Adrenal gland (tissue), 9 donors: ENCODE measurements at regions not wholly inside any gene's neighbourhood (a gene's known extent, or its start where the extent isn't known, plus 50 kb on each side); places are given as distances from the start of the nearest gene placed in this dataset.

Source experiments
- DNase-seq, 7 donors: peaks; one replicate each; pipeline ENCODE4 v3.0.0-alpha.2; 2019 to 2020
- H3K27ac ChIP-seq, 5 donors: fragments of 200-600 bp; sonication (generic) in 4 of 5; 1 replicate in 3 of 5; 2 replicates in 2 of 5; pipeline versions ENCODE4 v1.5.1 to v1.8.0; 2016 to 2020; ENCODE audit warnings: mild to moderate bottlenecking in 1 of 5
- H3K27me3 ChIP-seq: fragments of 200-600 bp; 2 replicates; pipeline ENCODE4 v1.8.0; 2021
- H3K36me3 ChIP-seq, 2 donors: fragments of 200-600 bp; replicated peaks in 1 of 2; 1 replicate in 1 of 2; 2 replicates in 1 of 2; pipeline versions ENCODE4 v1.5.1 to v1.8.0; 2018 to 2022
- H3K4me1 ChIP-seq, 2 donors: fragments of 200-600 bp; replicated peaks in 1 of 2; 1 replicate in 1 of 2; 2 replicates in 1 of 2; pipeline versions ENCODE4 v1.5.1 to v1.8.0; 2018 to 2021
- H3K4me3 ChIP-seq, 4 donors: fragments of 200-600 bp; sonication (generic) in 3 of 4; one replicate each; pipeline ENCODE4 v1.5.1; 2016 to 2018
- H3K9me3 ChIP-seq, 3 donors: fragments of 200-600 bp; sonication (generic) in 1 of 3; replicated peaks in 1 of 3; 1 replicate in 2 of 3; 2 replicates in 1 of 3; pipeline versions ENCODE4 v1.5.1 to v1.8.0; 2016 to 2021
- POLR2A ChIP-seq, 2 donors: fragments of 450-650 bp; IDR thresholded peaks; one replicate each; pipeline ENCODE4 v1.6.1; 2017; ENCODE audit warnings: antibody characterized with exemption in 2 of 2, mild to moderate bottlenecking in 2 of 2, moderate library complexity in 1 of 2
- WGBS, 4 donors: extraction: QIAGEN DNeasy Blood & Tissue Kit in 2 of 4; methylation state at CpG; one replicate each; pipeline versions ENCODE4 v1.1.5 to v1.1.7; 2013 to 2017; 5-methylcytosine and 5-hydroxymethylcytosine counted together
- intact Hi-C, 2 donors: fragments of 100-400 bp; cut with DNase I; formaldehyde crosslinking; loops; one replicate each; pipeline versions ENCODE4 v1.14.1 to v1.15.0; 2022 to 2023
- TF ChIP-seq, protein P1 (sequence below), 6 experiments: fragments of 450-650 bp in 4 of 6; fragments of 200-600 bp in 2 of 6; sonication (generic) in 1 of 6; IDR thresholded peaks; 1 replicate in 5 of 6; 2 replicates in 1 of 6; pipeline versions ENCODE4 v1.5.1 to v1.8.0; 2016 to 2021; ENCODE audit warnings: antibody characterized with exemption in 6 of 6, mild to moderate bottlenecking in 2 of 6, moderate library complexity in 1 of 6
- donor health status: healthy with polysubstance abuse.
- donor health status: Bipolar disorder and iron deficiency.
- donor health status: DM: yes; HTN: yes; CAD: no.
- donor health status: DM: no; HTN: no; CAD: no.
- donor health status: DM: no; HTN: no; CAD: no.

DNA sequence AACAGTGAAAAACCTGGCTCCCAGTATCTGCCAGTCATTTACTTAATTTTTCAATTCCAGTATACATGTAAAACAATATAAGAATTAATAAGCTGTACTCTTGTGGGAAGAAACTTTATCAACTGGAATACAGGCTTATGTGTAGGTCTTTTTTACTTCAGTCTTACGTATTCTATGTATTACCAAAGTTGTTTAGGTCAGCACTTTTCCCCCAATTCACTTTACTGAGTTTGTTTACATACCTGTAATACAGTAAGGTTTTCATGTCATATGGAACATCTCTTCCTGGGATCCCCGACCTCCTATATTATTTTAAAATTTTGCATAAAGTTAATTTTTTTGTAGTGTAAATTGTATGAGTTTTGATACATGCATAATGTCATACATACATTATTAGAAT lies 181.8 kb upstream of the OLFM3 start:
- 78 to 92% (median 81%) methylated on average over 2 of the region's 2 CpGs for WGBS, 4 donors
- Histone ChIP-seq H3K9me3 (no peaks in the 10 kb centered on the region), H3K36me3 (no peaks in the 10 kb centered on the region), H3K4me3 (no peak overlapping the region), H3K27ac (no peak overlapping the region), H3K4me1 (no peaks in the 10 kb centered on the region), H3K27me3 (no peaks in the 10 kb centered on the region)
- no peak for DNase-seq
- TF ChIP-seq POLR2A (IDR thresholded peaks at IDR 0.05) = no peak
- TF ChIP-seq, protein P1, sequence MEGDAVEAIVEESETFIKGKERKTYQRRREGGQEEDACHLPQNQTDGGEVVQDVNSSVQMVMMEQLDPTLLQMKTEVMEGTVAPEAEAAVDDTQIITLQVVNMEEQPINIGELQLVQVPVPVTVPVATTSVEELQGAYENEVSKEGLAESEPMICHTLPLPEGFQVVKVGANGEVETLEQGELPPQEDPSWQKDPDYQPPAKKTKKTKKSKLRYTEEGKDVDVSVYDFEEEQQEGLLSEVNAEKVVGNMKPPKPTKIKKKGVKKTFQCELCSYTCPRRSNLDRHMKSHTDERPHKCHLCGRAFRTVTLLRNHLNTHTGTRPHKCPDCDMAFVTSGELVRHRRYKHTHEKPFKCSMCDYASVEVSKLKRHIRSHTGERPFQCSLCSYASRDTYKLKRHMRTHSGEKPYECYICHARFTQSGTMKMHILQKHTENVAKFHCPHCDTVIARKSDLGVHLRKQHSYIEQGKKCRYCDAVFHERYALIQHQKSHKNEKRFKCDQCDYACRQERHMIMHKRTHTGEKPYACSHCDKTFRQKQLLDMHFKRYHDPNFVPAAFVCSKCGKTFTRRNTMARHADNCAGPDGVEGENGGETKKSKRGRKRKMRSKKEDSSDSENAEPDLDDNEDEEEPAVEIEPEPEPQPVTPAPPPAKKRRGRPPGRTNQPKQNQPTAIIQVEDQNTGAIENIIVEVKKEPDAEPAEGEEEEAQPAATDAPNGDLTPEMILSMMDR (IDR thresholded peaks at IDR 0.05) = no peak
- intact Hi-C loops = no loop called here

DNA sequence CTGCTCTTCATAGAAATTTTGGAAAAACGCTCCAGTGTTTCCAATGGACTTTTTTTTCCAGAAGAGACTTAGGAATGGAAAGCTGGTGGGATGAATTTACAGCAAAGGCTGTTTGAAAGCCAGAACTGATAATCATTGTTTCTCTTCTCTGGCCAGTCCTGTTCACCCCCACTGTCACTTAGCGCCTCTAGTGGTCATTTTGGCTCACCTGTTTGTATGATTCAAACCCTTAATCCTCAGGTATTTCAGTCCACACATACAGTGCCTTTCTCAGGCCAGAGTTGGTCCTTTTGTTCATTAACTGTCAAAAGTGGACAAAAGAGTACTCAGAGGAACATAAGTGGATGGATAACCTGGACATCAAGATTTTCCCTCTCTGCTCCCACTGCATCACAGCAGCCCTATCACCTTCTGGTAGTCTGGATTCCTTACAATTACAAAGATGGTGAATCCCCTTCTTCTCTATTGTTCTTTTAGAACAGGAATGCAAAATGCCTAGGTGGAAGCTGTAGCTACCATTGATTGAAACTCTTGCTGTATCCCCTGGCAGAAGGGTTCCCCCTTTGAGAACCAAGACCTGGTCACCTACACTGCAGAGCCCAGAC lies 177.6 kb upstream of the OLFM3 start:
- Histone ChIP-seq H3K36me3 (no peaks in the 10 kb centered on the region), H3K27me3 (no peaks in the 10 kb centered on the region), H3K4me3 (no peak overlapping the region), H3K9me3 (no peaks in the 10 kb centered on the region), H3K27ac (no peak overlapping the region), H3K4me1 (no peaks in the 10 kb centered on the region)
- TF ChIP-seq POLR2A (IDR thresholded peaks at IDR 0.05) = no peak
- TF ChIP-seq, protein P1 (IDR thresholded peaks at IDR 0.05) = no peak
- intact Hi-C loops = no loop called here
- WGBS, 4 donors = 23 to 49% (median 31%) methylated on average over 2 of the region's 2 CpGs
- no peak for DNase-seq

DNA sequence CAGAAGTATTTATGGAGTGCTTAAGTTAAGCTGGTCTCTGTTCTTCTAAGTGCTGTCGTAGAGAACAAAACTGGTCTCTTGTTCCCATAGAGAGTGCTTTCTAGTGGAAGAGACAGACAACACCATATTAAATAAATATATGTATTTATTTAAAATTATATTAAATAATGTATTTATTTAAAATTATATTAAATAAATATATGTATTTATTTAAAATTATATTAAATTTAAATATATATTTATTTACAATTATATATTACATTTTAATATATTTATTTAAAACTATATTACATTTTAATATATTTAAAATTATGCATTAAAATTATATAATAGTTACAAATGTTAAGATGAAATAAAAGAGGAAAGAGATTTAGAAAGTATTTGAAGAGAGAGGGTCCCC lies 175.5 kb upstream of the OLFM3 start:
- 84 to 89% (median 87%) methylated on average over 1 of the region's 1 CpG for WGBS, 4 donors
- TF ChIP-seq POLR2A (IDR thresholded peaks at IDR 0.05) = no peak
- TF ChIP-seq, protein P1 (IDR thresholded peaks at IDR 0.05) = no peak
- Histone ChIP-seq H3K27ac (no peak overlapping the region), H3K27me3 (no peaks in the 10 kb centered on the region), H3K4me1 (no peaks in the 10 kb centered on the region), H3K36me3 (no peaks in the 10 kb centered on the region), H3K9me3 (no peaks in the 10 kb centered on the region), H3K4me3 (no peak overlapping the region)
- intact Hi-C loops = no loop called here
- DNase-seq = no peak

DNA sequence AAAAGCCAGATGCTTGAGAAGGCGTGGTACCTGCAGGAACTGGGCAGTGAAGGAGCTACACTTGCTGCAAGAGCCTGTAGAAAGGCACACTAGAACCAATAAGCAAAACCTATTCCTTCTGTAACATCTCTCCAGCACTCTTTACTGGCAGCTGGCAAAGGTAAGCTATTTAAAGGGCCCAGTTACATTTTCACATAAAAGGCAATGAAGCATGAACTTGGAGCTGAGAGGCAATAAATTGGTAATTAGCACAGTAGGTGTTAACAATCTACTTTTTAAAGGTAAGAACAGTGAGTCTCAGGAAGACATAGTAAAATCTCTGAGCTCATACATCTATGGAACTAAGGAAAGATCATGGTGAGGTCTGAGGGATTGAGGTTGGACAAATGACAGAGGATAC lies 167.1 kb upstream of the OLFM3 start:
- Histone ChIP-seq H3K27me3 (no peaks in the 10 kb centered on the region), H3K36me3 (no peaks in the 10 kb centered on the region), H3K4me3 (no peak overlapping the region), H3K4me1 (no peaks in the 10 kb centered on the region), H3K27ac (no peak overlapping the region), H3K9me3 (no peaks in the 10 kb centered on the region)
- TF ChIP-seq, protein P1 (IDR thresholded peaks at IDR 0.05) = no peak
- no peak for TF ChIP-seq POLR2A (IDR thresholded peaks at IDR 0.05)
- intact Hi-C loops = no loop called here
- DNase-seq = no peak
- WGBS, 4 donors = 54 to 100% (median 63%) methylated on average over 1 of the region's 1 CpG; no CpG with 5 or more reads in 1 of the 4 donors
